HepG2 (cell line): ENCODE measurements at regions not wholly inside any gene's neighbourhood (a gene's known extent, or its start where the extent isn't known, plus 50 kb on each side); places are given as distances from the start of the nearest gene placed in this dataset.

Experiments used
- CEBPG ChIP-seq: IDR thresholded peaks from 2 replicates; pipeline ENCODE4 v1.6.1; 2016
- CTCF ChIP-seq: sonication (generic); formaldehyde crosslinking; IDR thresholded peaks from 2 replicates; pipeline ENCODE4 v1.5.0; 2020; ENCODE audit warnings: mild to moderate bottlenecking, missing genetic modification reagents, moderate library complexity
- GATAD2A ChIP-seq: IDR thresholded peaks from 2 replicates; pipeline ENCODE4 v1.6.1; 2016
- MTERF4 ChIP-seq: sonication (generic); formaldehyde crosslinking; IDR thresholded peaks from 2 replicates; pipeline ENCODE4 v1.8.0; 2023; ENCODE audit warnings: mild to moderate bottlenecking, missing genetic modification reagents
- NFRKB ChIP-seq: fragments of 450-650 bp; IDR thresholded peaks from 2 replicates; pipeline ENCODE4 v1.6.1; 2017
- NFYB ChIP-seq: sonication (generic); formaldehyde crosslinking; IDR thresholded peaks from 2 replicates; pipeline ENCODE4 v1.4.0; 2020; ENCODE audit warnings: missing genetic modification reagents
- PHF21A ChIP-seq: sonication (generic); formaldehyde crosslinking; IDR thresholded peaks from 2 replicates; pipeline ENCODE4 v1.5.0; 2020; ENCODE audit warnings: mild to moderate bottlenecking, missing genetic modification reagents
- POLR2A ChIP-seq, 2 experiments: IDR thresholded peaks; 2 replicates each; pipeline ENCODE4 v1.6.1; 2011; ENCODE audit warnings: low read depth in 2 of 2, low read length in 2 of 2, mild to moderate bottlenecking in 1 of 2, moderate library complexity in 1 of 2; ENCODE audit not compliant: insufficient read depth in 1 of 2
- SETDB1 ChIP-seq: sonication (generic); formaldehyde crosslinking; IDR thresholded peaks from 2 replicates; pipeline ENCODE4 v1.5.1; 2020; ENCODE audit warnings: missing genetic modification reagents, mild to moderate bottlenecking, borderline replicate concordance
- STAG1 ChIP-seq: sonication (generic); formaldehyde crosslinking; IDR thresholded peaks from 2 replicates; pipeline ENCODE4 v1.4.0; 2020; ENCODE audit warnings: missing genetic modification reagents
- ZFP36 ChIP-seq: fragments of 150-350 bp; IDR thresholded peaks from 2 replicates; pipeline ENCODE4 v1.6.1; 2018; ENCODE audit warnings: borderline replicate concordance, low read length, low read depth; ENCODE audit not compliant: partially characterized antibody
- ZNF83 ChIP-seq: sonication (generic); formaldehyde crosslinking; IDR thresholded peaks from 2 replicates; pipeline ENCODE4 v1.4.0; 2020; ENCODE audit warnings: missing genetic modification reagents, mild to moderate bottlenecking, borderline replicate concordance
- TF ChIP-seq, protein P1 (sequence below): IDR thresholded peaks from 2 replicates; pipeline ENCODE4 v1.6.1; 2016; ENCODE audit warnings: low read depth, control low read depth

DNA sequence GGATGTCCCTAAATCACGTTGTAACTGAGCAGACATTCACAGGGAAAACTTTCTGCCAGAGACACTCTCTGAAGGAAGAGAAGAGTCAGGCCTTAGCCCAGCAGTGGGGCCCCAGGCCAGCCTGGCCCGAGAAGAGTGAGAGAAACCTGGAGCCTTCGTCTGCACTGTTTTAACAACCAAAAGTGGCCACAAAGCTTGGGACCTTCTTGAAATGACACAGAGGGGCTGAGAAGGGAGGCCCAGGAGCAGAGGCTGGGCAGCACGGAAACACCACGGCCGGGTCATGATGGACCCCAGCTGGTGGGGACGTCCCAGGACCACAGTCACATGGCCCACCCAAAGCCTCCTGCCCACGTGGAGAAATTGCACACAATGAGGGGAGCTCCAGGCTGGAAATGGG, 126.8 kb upstream of the THBS2 start:
- no peak for TF ChIP-seq GATAD2A (CRISPR knock-in tag)
- no peak for TF ChIP-seq CEBPG
- TF ChIP-seq STAG1: no peak
- TF ChIP-seq POLR2A (IDR thresholded peaks at IDR 0.05; ENCODE audit: insufficient read depth in 1 of 2, low read depth in 2 of 2, low read length in 2 of 2): no peak
- TF ChIP-seq CTCF (CRISPR knock-in tag): no peak
- no peak for TF ChIP-seq NFRKB
- TF ChIP-seq SETDB1 (CRISPR knock-in tag): no peak
- no peak for TF ChIP-seq ZNF83 (CRISPR knock-in tag)
- TF ChIP-seq, protein P1, sequence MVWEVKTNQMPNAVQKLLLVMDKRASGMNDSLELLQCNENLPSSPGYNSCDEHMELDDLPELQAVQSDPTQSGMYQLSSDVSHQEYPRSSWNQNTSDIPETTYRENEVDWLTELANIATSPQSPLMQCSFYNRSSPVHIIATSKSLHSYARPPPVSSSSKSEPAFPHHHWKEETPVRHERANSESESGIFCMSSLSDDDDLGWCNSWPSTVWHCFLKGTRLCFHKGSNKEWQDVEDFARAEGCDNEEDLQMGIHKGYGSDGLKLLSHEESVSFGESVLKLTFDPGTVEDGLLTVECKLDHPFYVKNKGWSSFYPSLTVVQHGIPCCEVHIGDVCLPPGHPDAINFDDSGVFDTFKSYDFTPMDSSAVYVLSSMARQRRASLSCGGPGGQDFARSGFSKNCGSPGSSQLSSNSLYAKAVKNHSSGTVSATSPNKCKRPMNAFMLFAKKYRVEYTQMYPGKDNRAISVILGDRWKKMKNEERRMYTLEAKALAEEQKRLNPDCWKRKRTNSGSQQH (CRISPR knock-in tag): no peak
- TF ChIP-seq ZFP36: no peak
- no peak for TF ChIP-seq NFYB
- TF ChIP-seq PHF21A (CRISPR knock-in tag): no peak
- no peak for TF ChIP-seq MTERF4 (CRISPR knock-in tag)
